Activated CD4-positive, alpha-beta T cell treated with anti-CD3 and anti-CD28 coated beads for 48 hours (primary cell): ENCODE measurements at regions not wholly inside any gene's neighbourhood (a gene's known extent, or its start where the extent isn't known, plus 50 kb on each side); places are given as distances from the start of the nearest gene placed in this dataset.

Experiments
- DNase-seq: peaks from one replicate; pipeline ENCODE4 v3.0.0-alpha.2; 2020

- DNase-seq: no peak
Measured at GRCh38 chr18:34075963-34076860, 148.5 kb downstream of the NOL4 start.

- DNase-seq: no peak
Measured at GRCh38 chr18:34061226-34061625, 163.5 kb downstream of the NOL4 start.

- no peak for DNase-seq
Measured at GRCh38 chr18:34055227-34055626, 169.5 kb downstream of the NOL4 start.

- DNase-seq: no peak
Measured at GRCh38 chr18:34050661-34051060, 174.1 kb downstream of the NOL4 start.

- DNase-seq: no peak
Measured at GRCh38 chr18:34049511-34049910, 175.2 kb downstream of the NOL4 start.

- no peak for DNase-seq
Measured at GRCh38 chr18:34048423-34048822, 176.3 kb downstream of the NOL4 start.

- DNase-seq: no peak
Measured at GRCh38 chr18:34042423-34043146, 182.1 kb downstream of the NOL4 start.

- DNase-seq: no peak
Measured at GRCh38 chr18:34039611-34040010, 185.1 kb downstream of the NOL4 start.

GRCh38 chr18:34039201-34039600, 185.5 kb downstream of the NOL4 start:
- DNase-seq: no peak

GRCh38 chr18:34038086-34038485, 186.6 kb downstream of the NOL4 start:
- DNase-seq: no peak

GRCh38 chr18:34033968-34034367, 190.7 kb downstream of the NOL4 start:
- DNase-seq: no peak

DNA sequence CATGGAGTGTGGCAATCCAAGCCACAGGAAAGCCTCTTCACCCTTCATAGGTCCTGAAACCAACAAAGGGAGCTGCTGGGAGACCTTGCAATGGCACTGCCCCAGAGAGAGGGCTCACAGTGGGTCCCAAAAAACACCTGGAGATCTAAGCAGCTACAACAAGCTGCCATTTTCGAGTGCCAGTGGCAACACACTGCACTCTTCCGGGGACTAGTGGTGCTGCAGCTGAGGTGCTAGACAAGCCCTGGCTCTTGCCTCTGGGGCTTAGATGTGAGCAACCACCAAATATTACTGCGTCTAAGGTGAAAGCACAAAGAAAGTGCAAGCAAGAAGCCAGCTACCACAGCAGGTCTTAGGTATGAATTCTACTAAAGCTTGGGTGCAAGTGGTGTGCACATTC, 192.9 kb downstream of the NOL4 start:
- no peak for DNase-seq

GRCh38 chr18:34028324-34028723, 196.4 kb downstream of the NOL4 start:
- no peak for DNase-seq

- no peak for DNase-seq
Measured at GRCh38 chr18:34025191-34025801, 199.4 kb downstream of the NOL4 start.

GRCh38 chr18:34023471-34023870, 201.2 kb downstream of the NOL4 start:
- DNase-seq: no peak

GRCh38 chr18:34018336-34018735, 206.4 kb downstream of the NOL4 start:
- no peak for DNase-seq

- DNase-seq: no peak
Measured at GRCh38 chr18:34003687-34004086, 221.0 kb downstream of the NOL4 start.

- DNase-seq: no peak
Measured at GRCh38 chr18:34002130-34002529, 222.6 kb downstream of the NOL4 start.

- DNase-seq: no peak
Measured at GRCh38 chr18:34001376-34001775, 223.3 kb downstream of the NOL4 start.

GRCh38 chr18:33987206-33987605, 237.5 kb downstream of the NOL4 start:
- no peak for DNase-seq

DNA sequence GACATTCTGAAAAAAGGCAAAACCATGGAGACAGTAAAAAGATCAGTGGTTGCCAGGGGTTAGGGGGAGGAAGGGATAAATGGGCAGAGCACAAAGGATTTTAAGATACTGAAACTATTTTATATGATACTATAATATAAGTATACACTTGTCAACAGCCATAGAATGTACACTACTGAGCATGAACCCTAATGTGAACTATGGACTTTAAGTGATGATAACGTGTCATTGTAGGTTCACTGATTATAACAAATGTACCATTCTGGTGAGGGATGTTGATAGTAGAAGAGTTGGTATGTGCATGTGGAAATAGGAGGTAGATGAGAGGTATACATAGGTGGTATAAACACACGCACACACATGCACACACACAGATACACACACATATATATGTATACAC, 241.6 kb downstream of the NOL4 start:
- DNase-seq: no peak

GRCh38 chr18:33960417-33960816, 264.3 kb downstream of the NOL4 start:
- no peak for DNase-seq

GRCh38 chr18:33959609-33960008, 265.1 kb downstream of the NOL4 start:
- DNase-seq: no peak

GRCh38 chr18:33957707-33958106, 267.0 kb downstream of the NOL4 start:
- DNase-seq: no peak
